ENCODE measurements at regions not wholly inside any gene's neighbourhood (a gene's known extent, or its start where the extent isn't known, plus 50 kb on each side); places are given as distances from the start of the nearest gene placed in this dataset.

- no peak for TF ChIP-seq POLR2A (IDR thresholded peaks at IDR 0.05; ENCODE audit: borderline replicate concordance, extremely low read depth, insufficient read depth, insufficient read length)
- TF ChIP-seq RAD21 (IDR thresholded peaks at IDR 0.05; ENCODE audit: low read depth): no peak
- no peak for TF ChIP-seq SP1 (IDR thresholded peaks at IDR 0.05; ENCODE audit: low read depth)
- no peak for TF ChIP-seq EZH2 (IDR thresholded peaks at IDR 0.05)
- no peak for TF ChIP-seq CTCF (IDR thresholded peaks at IDR 0.05 in 2 of 3, conservative IDR thresholded peaks at IDR 0.05 in 1 of 3; ENCODE audit: borderline replicate concordance in 1 of 3, insufficient read depth in 1 of 3, low read depth in 2 of 3, low read length in 2 of 3)
- TF ChIP-seq YY1 (IDR thresholded peaks at IDR 0.05; ENCODE audit: extremely low read depth, insufficient replicate concordance, low read depth, low read length): no peak
- TF ChIP-seq POLR2AphosphoS5 (IDR thresholded peaks at IDR 0.05; ENCODE audit: low read depth, low read length): no peak
- TF ChIP-seq ZNF274 (IDR thresholded peaks at IDR 0.05; ENCODE audit: low read depth, low read length): no peak
Observed at GRCh38 chr4:155001251-155001650, 207.2 kb upstream of the NPY2R start.

Measured in HCT116 (cell line).